H1 (cell line): ENCODE measurements at regions not wholly inside any gene's neighbourhood (a gene's known extent, or its start where the extent isn't known, plus 50 kb on each side); places are given as distances from the start of the nearest gene placed in this dataset.

Experiments
- CTCF ChIA-PET: fragments of 300-600 bp; sonication (Branson Sonifier 250); formaldehyde crosslinking; loops from one replicate; lab custom pipeline; 2021; ENCODE audit not compliant: partially characterized antibody; lab: Charles Lee
- POLR2A ChIA-PET: fragments of 300-600 bp; sonication (Branson Sonifier 250); formaldehyde crosslinking; loops from one replicate; lab custom pipeline; 2021; ENCODE audit warnings: inconsistent platforms; ENCODE audit not compliant: partially characterized antibody; lab: Charles Lee
- DNase-seq, 2 experiments: peaks; one replicate each; pipeline versions ENCODE4 v3.0.0 to v3.0.0-alpha.2; 2010 to 2022; ENCODE audit warnings: low spot score in 2 of 2, low read depth in 1 of 2, mixed read lengths in 1 of 2
- FAIRE-seq: peaks from 2 replicates; lab custom pipeline; 2011; peaks lifted over from hg19 to GRCh38; lab: Jason Lieb, UNC
- H2AFZ ChIP-seq: 2 replicates; pipeline ENCODE4 v1.8.1; 2012; ENCODE audit warnings: low read length, inconsistent platforms
- H2AK5ac ChIP-seq: 2 replicates; pipeline ENCODE4 v1.6.1; 2013; ENCODE audit warnings: low read depth, low read length
- H2BK120ac ChIP-seq: replicated peaks from 2 replicates; pipeline ENCODE3; 2013; ENCODE audit warnings: low read depth, low read length, inconsistent platforms
- H2BK12ac ChIP-seq: 2 replicates; pipeline ENCODE4 v1.6.1; 2013; ENCODE audit warnings: low read depth, low read length
- H2BK15ac ChIP-seq: 2 replicates; pipeline ENCODE4 v1.6.1; 2013; ENCODE audit warnings: low read length
- H2BK20ac ChIP-seq: 2 replicates; pipeline ENCODE4 v1.6.1; 2013; ENCODE audit warnings: low read length
- H2BK5ac ChIP-seq: 2 replicates; pipeline ENCODE4 v1.6.1; 2013; ENCODE audit warnings: low read depth, low read length
- H3K14ac ChIP-seq: 2 replicates; pipeline ENCODE4 v1.6.1; 2013; ENCODE audit warnings: inconsistent platforms; ENCODE audit not compliant: insufficient read length
- H3K18ac ChIP-seq: 2 replicates; pipeline ENCODE4 v1.6.1; 2013; ENCODE audit warnings: low read length; ENCODE audit errors: extremely low read depth
- H3K23ac ChIP-seq: 2 replicates; pipeline ENCODE4 v1.6.1; 2013; ENCODE audit warnings: inconsistent platforms; ENCODE audit not compliant: insufficient read length
- H3K23me2 ChIP-seq: 2 replicates; pipeline ENCODE4 v1.6.1; 2013; ENCODE audit warnings: low read depth, low read length
- H3K27ac ChIP-seq: 2 replicates; pipeline ENCODE4 v1.6.1; 2011; ENCODE audit warnings: low read depth, low read length, inconsistent platforms
- H3K27me3 ChIP-seq, 4 experiments: replicated peaks in 1 of 4; 1 replicate in 1 of 4; 2 replicates in 3 of 4; pipeline versions ENCODE4 v1.6.1 to v1.8.1; 2011 to 2013; ENCODE audit warnings: low read length in 3 of 4, mild to moderate bottlenecking in 3 of 4, inconsistent platforms in 2 of 4, mixed read lengths in 2 of 4, moderate library complexity in 1 of 4; ENCODE audit not compliant: control insufficient read depth in 3 of 4, insufficient read depth in 3 of 4; ENCODE audit errors: extremely low read depth in 1 of 4
- H3K36me3 ChIP-seq, 4 experiments: 2 replicates each; pipeline versions ENCODE4 v1.6.1 to v1.8.1; 2011 to 2013; ENCODE audit warnings: mild to moderate bottlenecking in 4 of 4, low read length in 3 of 4, moderate library complexity in 2 of 4, control low read depth in 1 of 4, inconsistent platforms in 1 of 4; ENCODE audit not compliant: insufficient read depth in 4 of 4, control insufficient read depth in 2 of 4
- H3K4ac ChIP-seq: replicated peaks from 2 replicates; pipeline ENCODE3; 2013; ENCODE audit warnings: low read length, low read depth, mixed read lengths, inconsistent platforms; ENCODE audit not compliant: insufficient read length
- H3K4me1 ChIP-seq, 4 experiments: replicated peaks in 1 of 4; 1 replicate in 1 of 4; 2 replicates in 3 of 4; pipeline versions ENCODE4 v1.6.1 to v1.8.1; 2011 to 2013; ENCODE audit warnings: low read length in 3 of 4, inconsistent platforms in 2 of 4, mixed read lengths in 1 of 4; ENCODE audit not compliant: insufficient read depth in 4 of 4, control insufficient read depth in 3 of 4
- H3K4me2 ChIP-seq, 2 experiments: 2 replicates each; pipeline versions ENCODE4 v1.6.1 to v1.8.1; 2011 to 2013; ENCODE audit warnings: low read depth in 2 of 2, low read length in 2 of 2, control low read depth in 1 of 2, inconsistent platforms in 1 of 2, mild to moderate bottlenecking in 1 of 2; ENCODE audit not compliant: insufficient read depth in 1 of 2
- H3K4me3 ChIP-seq, 4 experiments: fragments of 200-600, 300-600 bp in 1 of 4; sonication (generic), shearing (Covaris generic), sonication (Bioruptor Twin) in 1 of 4; 2 replicates each; pipeline versions ENCODE4 v1.5.1 to v1.8.1; 2011 to 2016; ENCODE audit warnings: low read length in 4 of 4, low read depth in 3 of 4, control low read depth in 2 of 4, inconsistent platforms in 2 of 4, mild to moderate bottlenecking in 2 of 4, mixed read lengths in 1 of 4, moderate library complexity in 1 of 4; ENCODE audit not compliant: insufficient read depth in 2 of 4; ENCODE audit errors: extremely low read depth in 1 of 4
- H3K56ac ChIP-seq: replicated peaks from 2 replicates; pipeline ENCODE3; 2013; ENCODE audit warnings: low read depth, mild to moderate bottlenecking, mixed read lengths, low read length, inconsistent platforms; ENCODE audit not compliant: insufficient read length
- H3K79me1 ChIP-seq: 2 replicates; pipeline ENCODE4 v1.6.1; 2013; ENCODE audit warnings: low read depth, low read length, control low read depth
- H3K79me2 ChIP-seq, 2 experiments: 2 replicates each; pipeline versions ENCODE4 v1.6.1 to v1.8.1; 2012 to 2013; ENCODE audit warnings: low read length in 2 of 2, mild to moderate bottlenecking in 2 of 2, inconsistent platforms in 1 of 2; ENCODE audit not compliant: insufficient read depth in 2 of 2, control insufficient read depth in 1 of 2
- H3K9ac ChIP-seq, 4 experiments: replicated peaks in 1 of 4; 1 replicate in 1 of 4; 2 replicates in 3 of 4; pipeline versions ENCODE4 v1.6.1 to v1.8.1; 2011 to 2013; ENCODE audit warnings: low read depth in 3 of 4, low read length in 3 of 4, control low read depth in 2 of 4, mild to moderate bottlenecking in 2 of 4, moderate library complexity in 2 of 4, inconsistent platforms in 1 of 4; ENCODE audit errors: extremely low read depth in 1 of 4
- H3K9me3 ChIP-seq, 2 experiments: 2 replicates each; pipeline versions ENCODE4 v1.6.1 to v1.8.1; 2012 to 2013; ENCODE audit warnings: mild to moderate bottlenecking in 2 of 2, moderate library complexity in 2 of 2, control low read depth in 1 of 2, inconsistent platforms in 1 of 2, low read depth in 1 of 2, low read length in 1 of 2, mixed read lengths in 1 of 2; ENCODE audit not compliant: insufficient read depth in 2 of 2
- H4K20me1 ChIP-seq, 2 experiments: replicated peaks in 1 of 2; 2 replicates each; pipeline versions ENCODE3 to v1.8.1; 2011 to 2013; ENCODE audit warnings: inconsistent platforms in 2 of 2, low read length in 2 of 2, mild to moderate bottlenecking in 1 of 2; ENCODE audit not compliant: insufficient read depth in 2 of 2, control insufficient read depth in 1 of 2
- H4K5ac ChIP-seq: 2 replicates; pipeline ENCODE4 v1.6.1; 2013; ENCODE audit warnings: low read length, low read depth, mixed read lengths, inconsistent platforms; ENCODE audit not compliant: insufficient read length
- H4K8ac ChIP-seq: 2 replicates; pipeline ENCODE4 v1.8.0; 2013; ENCODE audit warnings: mild to moderate bottlenecking, moderate library complexity, low read length, inconsistent platforms; ENCODE audit not compliant: insufficient read depth; ENCODE audit errors: extremely low read depth
- H4K91ac ChIP-seq: replicated peaks from 2 replicates; pipeline ENCODE3; 2013; ENCODE audit warnings: low read length, mixed read lengths, inconsistent platforms; ENCODE audit not compliant: insufficient read length
- BACH1 ChIP-seq: IDR thresholded peaks from 2 replicates; pipeline ENCODE4 v1.6.1; 2012; ENCODE audit warnings: low read length, improper control_type of control experiment
- BRCA1 ChIP-seq: IDR thresholded peaks from 2 replicates; pipeline ENCODE4 v1.6.1; 2012; ENCODE audit warnings: low read depth, low read length, improper control_type of control experiment
- CBX8 ChIP-seq: fragments of 300-800, 300-1000 bp; sonication (generic); IDR thresholded peaks from 2 replicates; pipeline ENCODE4 v1.7.1; 2016; ENCODE audit warnings: low read depth, low read length, borderline replicate concordance
- EZH2 ChIP-seq: fragments of 200-600 bp; sonication (generic); IDR thresholded peaks from 2 replicates; pipeline ENCODE4 v1.7.1; 2012; ENCODE audit warnings: low read depth, mild to moderate bottlenecking, moderate library complexity, low read length, inconsistent platforms; ENCODE audit not compliant: severe bottlenecking
- FOSL1 ChIP-seq: IDR thresholded peaks from 2 replicates; pipeline ENCODE4 v1.6.1; 2011; ENCODE audit warnings: mild to moderate bottlenecking, low read depth, low read length, moderate library complexity; ENCODE audit not compliant: insufficient read depth
- JUN ChIP-seq: IDR thresholded peaks from 2 replicates; pipeline ENCODE4 v1.6.1; 2011; ENCODE audit warnings: low read depth, mild to moderate bottlenecking, improper control_type of control experiment, low read length
- RAD21 ChIP-seq, 2 experiments: IDR thresholded peaks in 1 of 2; conservative IDR thresholded peaks in 1 of 2; 2 replicates each; pipeline ENCODE4 v1.6.1; 2011; ENCODE audit warnings: low read depth in 2 of 2, low read length in 2 of 2, improper control_type of control experiment in 1 of 2, inconsistent platforms in 1 of 2, mild to moderate bottlenecking in 1 of 2, moderate library complexity in 1 of 2
- RBBP5 ChIP-seq: IDR thresholded peaks from 2 replicates; pipeline ENCODE4 v1.7.1; 2012; ENCODE audit warnings: low read depth, mild to moderate bottlenecking, inconsistent platforms, low read length, moderate library complexity, borderline replicate concordance
- RXRA ChIP-seq: IDR thresholded peaks from 2 replicates; pipeline ENCODE4 v1.6.1; 2011; ENCODE audit warnings: low read depth, mild to moderate bottlenecking, low read length, moderate library complexity; ENCODE audit not compliant: insufficient read depth
- SIN3A ChIP-seq, 2 experiments: IDR thresholded peaks in 1 of 2; conservative IDR thresholded peaks in 1 of 2; 2 replicates each; pipeline ENCODE4 v1.6.1; 2011 to 2012; ENCODE audit warnings: low read length in 2 of 2, improper control_type of control experiment in 1 of 2, low read depth in 1 of 2, mild to moderate bottlenecking in 1 of 2
- SP1 ChIP-seq: IDR thresholded peaks from 2 replicates; pipeline ENCODE4 v1.6.1; 2011; ENCODE audit warnings: low read depth, low read length
- SP2 ChIP-seq: IDR thresholded peaks from 2 replicates; pipeline ENCODE4 v1.6.1; 2012; ENCODE audit warnings: mild to moderate bottlenecking, low read length, inconsistent platforms
- TF ChIP-seq, protein P1 (sequence below): IDR thresholded peaks from 2 replicates; pipeline ENCODE4 v1.6.1; 2012; ENCODE audit warnings: low read length, inconsistent platforms
- TF ChIP-seq, protein P2 (sequence below): IDR thresholded peaks from 2 replicates; pipeline ENCODE4 v1.6.1; 2012; ENCODE audit warnings: inconsistent platforms

DNA sequence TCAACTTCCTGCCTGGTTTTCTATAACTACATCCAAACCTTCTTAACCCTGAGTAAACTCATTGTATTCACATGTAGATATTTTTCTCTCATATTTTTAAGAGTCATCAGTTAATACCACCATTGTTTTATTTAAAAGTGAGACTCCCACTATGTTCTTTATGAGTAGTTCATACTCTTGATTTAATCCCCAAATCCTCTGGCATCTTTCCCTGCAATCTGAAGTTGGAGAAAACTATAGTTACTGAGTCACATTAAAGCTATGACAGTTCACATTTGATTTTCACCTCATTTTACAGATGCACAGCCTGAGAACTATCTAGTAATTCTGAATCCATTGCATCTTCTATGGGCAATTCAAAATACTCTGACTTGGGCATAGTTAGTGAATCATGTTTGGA is 1358.7 kb upstream of the NRXN1 start:
- no peak overlapping the region for H3K4me2 ChIP-seq
- no peak for TF ChIP-seq EZH2
- no peak for TF ChIP-seq BACH1
- TF ChIP-seq CBX8: no peak
- no peak for TF ChIP-seq RXRA
- TF ChIP-seq RAD21 (IDR thresholded peaks at IDR 0.05 in 1 of 2, conservative IDR thresholded peaks at IDR 0.05 in 1 of 2; ENCODE audit: low read depth in 2 of 2, low read length in 2 of 2): no peak
- no peak for TF ChIP-seq SP2
- TF ChIP-seq SP1: no peak
- TF ChIP-seq, protein P1, sequence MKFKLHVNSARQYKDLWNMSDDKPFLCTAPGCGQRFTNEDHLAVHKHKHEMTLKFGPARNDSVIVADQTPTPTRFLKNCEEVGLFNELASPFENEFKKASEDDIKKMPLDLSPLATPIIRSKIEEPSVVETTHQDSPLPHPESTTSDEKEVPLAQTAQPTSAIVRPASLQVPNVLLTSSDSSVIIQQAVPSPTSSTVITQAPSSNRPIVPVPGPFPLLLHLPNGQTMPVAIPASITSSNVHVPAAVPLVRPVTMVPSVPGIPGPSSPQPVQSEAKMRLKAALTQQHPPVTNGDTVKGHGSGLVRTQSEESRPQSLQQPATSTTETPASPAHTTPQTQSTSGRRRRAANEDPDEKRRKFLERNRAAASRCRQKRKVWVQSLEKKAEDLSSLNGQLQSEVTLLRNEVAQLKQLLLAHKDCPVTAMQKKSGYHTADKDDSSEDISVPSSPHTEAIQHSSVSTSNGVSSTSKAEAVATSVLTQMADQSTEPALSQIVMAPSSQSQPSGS: no peak
- TF ChIP-seq, protein P2, sequence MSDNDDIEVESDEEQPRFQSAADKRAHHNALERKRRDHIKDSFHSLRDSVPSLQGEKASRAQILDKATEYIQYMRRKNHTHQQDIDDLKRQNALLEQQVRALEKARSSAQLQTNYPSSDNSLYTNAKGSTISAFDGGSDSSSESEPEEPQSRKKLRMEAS: no peak
- TF ChIP-seq BRCA1: no peak
- TF ChIP-seq SIN3A (conservative IDR thresholded peaks at IDR 0.05 in 1 of 2, IDR thresholded peaks at IDR 0.05 in 1 of 2; ENCODE audit: low read depth in 1 of 2, low read length in 2 of 2): no peak
- TF ChIP-seq RBBP5: no peak
- no peak for TF ChIP-seq FOSL1
- no peak for TF ChIP-seq JUN

More for the DNA sequence above, 1358.7 kb upstream of the NRXN1 start:
- Histone ChIP-seq H3K27me3 (no peaks in the 10 kb centered on the region), H2BK5ac (no peak overlapping the region), H3K4me1 (peaks cover 0 to 3% (median 0%) of the 10 kb centered on the region in 4 experiments; a peak in 2 of 7 replicates), H3K56ac (no peak overlapping the region), H3K4me3 (no peak overlapping the region), H3K9ac (no peak overlapping the region), H3K79me1 (no peaks in the 10 kb centered on the region; the same call in 1 of the 2 replicates), H2BK15ac (no peak overlapping the region), H3K27ac (no peak overlapping the region), H2BK120ac (no peak overlapping the region), H2AK5ac (no peak overlapping the region), H3K9me3 (no peaks in the 10 kb centered on the region), H3K36me3 (no peaks in the 10 kb centered on the region), H2BK12ac (no peak overlapping the region), H3K23me2 (no peaks in the 10 kb centered on the region), H3K79me2 (no peaks in the 10 kb centered on the region), H3K4ac (no peak overlapping the region), H3K23ac (no peak overlapping the region), H3K18ac (no peak overlapping the region), H2AFZ (no peak overlapping the region), H4K91ac (no peak overlapping the region), H4K5ac (no peak overlapping the region), H4K8ac (no peak overlapping the region), H2BK20ac (no peak overlapping the region), H3K14ac (no peak overlapping the region), H4K20me1 (no peaks in the 10 kb centered on the region)
- FAIRE-seq (no peak), DNase-seq (no peak)
- POLR2A ChIA-PET: no interaction called here
- CTCF ChIA-PET: no interaction called here
